Naive thymus-derived CD8-positive, alpha-beta T cell (primary cell): ENCODE measurements at regions not wholly inside any gene's neighbourhood (a gene's known extent, or its start where the extent isn't known, plus 50 kb on each side); places are given as distances from the start of the nearest gene placed in this dataset.

Experiments used
- ATAC-seq, 2 donors: fragments of 150-1000 bp; cut with Tn5 transposase in 1 of 2; sonication (Bioruptor Pico), chemical (Tn5 transposase) in 1 of 2; 1 replicate in 1 of 2; 2 replicates in 1 of 2; pipeline ENCODE4 v1.10.0; 2021; ENCODE audit warnings: mild to moderate bottlenecking in 2 of 2, moderate library complexity in 2 of 2
- POLR2A ChIA-PET: fragments of 350-600 bp; sonication (Branson Sonifier 250); formaldehyde crosslinking; loops from one replicate; lab custom pipeline; 2021; ENCODE audit warnings: antibody characterized with exemption; lab: Charles Lee
- DNase-seq, 10 donors: peaks; one replicate each; pipeline versions ENCODE4 v3.0.0 to v3.0.0-alpha.2; 2020 to 2022
- H3K27ac Mint-ChIP-seq, 10 donors: one replicate each; pipeline ENCODE4 v1.8.0; 2020 to 2022; ENCODE audit warnings: mild to moderate bottlenecking in 10 of 10, mixed read lengths in 10 of 10, moderate library complexity in 4 of 10, inconsistent platforms in 1 of 10
- H3K27me3 Mint-ChIP-seq, 5 donors: one replicate each; pipeline ENCODE4 v1.8.0; 2021 to 2022; ENCODE audit warnings: mixed read lengths in 5 of 5
- H3K36me3 Mint-ChIP-seq, 3 donors: one replicate each; pipeline ENCODE4 v1.8.0; 2020 to 2022; ENCODE audit warnings: mixed read lengths in 3 of 3, mild to moderate bottlenecking in 2 of 3, inconsistent platforms in 1 of 3
- H3K4me1 Mint-ChIP-seq, 4 donors: one replicate each; pipeline ENCODE4 v1.8.0; 2021 to 2022; ENCODE audit warnings: mixed read lengths in 4 of 4
- H3K4me3 Mint-ChIP-seq, 10 donors: one replicate each; pipeline ENCODE4 v1.8.0; 2020 to 2022; ENCODE audit warnings: mild to moderate bottlenecking in 10 of 10, mixed read lengths in 10 of 10, moderate library complexity in 6 of 10, inconsistent platforms in 1 of 10
- H3K9me3 Mint-ChIP-seq, 9 donors: one replicate each; pipeline ENCODE4 v1.8.0; 2020 to 2022; ENCODE audit warnings: mixed read lengths in 9 of 9, mild to moderate bottlenecking in 3 of 9, inconsistent platforms in 1 of 9, moderate library complexity in 1 of 9

DNA sequence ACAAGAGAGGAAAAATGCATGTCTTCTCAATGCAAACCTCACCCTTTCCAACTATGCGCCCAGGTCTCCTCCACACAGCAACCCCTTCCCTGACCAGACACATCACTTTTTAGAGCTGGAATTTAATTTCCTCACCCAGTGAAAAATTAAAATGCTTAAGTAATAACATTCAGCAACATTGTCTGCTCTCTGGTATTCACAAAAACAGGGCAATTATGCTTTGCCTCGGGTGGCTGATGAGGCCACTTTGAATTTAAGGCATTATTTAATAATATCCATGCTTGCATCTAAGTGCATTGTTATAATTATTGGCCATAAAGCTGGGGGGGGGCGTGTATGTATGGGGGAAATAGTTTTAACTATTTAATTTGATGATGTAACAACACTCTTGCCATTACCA, 777.8 kb upstream of the NRSN1 start:
- POLR2A ChIA-PET: no interaction called here
- no peaks in the 10 kb centered on the region for H3K4me1 Mint-ChIP-seq
- DNase-seq (no peak), ATAC-seq (no peak)
- H3K27ac Mint-ChIP-seq: no peak overlapping the region
- H3K36me3 Mint-ChIP-seq: no peaks in the 10 kb centered on the region
- H3K27me3 Mint-ChIP-seq: no peaks in the 10 kb centered on the region
- no peak overlapping the region for H3K4me3 Mint-ChIP-seq
- H3K9me3 Mint-ChIP-seq: peaks cover 0 to 23% (median 3%) of the 10 kb centered on the region in 9 donors

- H3K36me3 Mint-ChIP-seq: no peaks in the 10 kb centered on the region
Measured at GRCh38 chr6:23349521-23350147, 776.4 kb upstream of the NRSN1 start.

GRCh38 chr6:23350752-23351453, 775.1 kb upstream of the NRSN1 start:
- POLR2A ChIA-PET: no interaction called here
- no peak for ATAC-seq

More at GRCh38 chr6:23349521-23350147, 776.4 kb upstream of the NRSN1 start:
- Mint-ChIP-seq H3K27ac (no peak overlapping the region), H3K4me3 (no peak overlapping the region), H3K9me3 (peaks cover 0 to 23% (median 2%) of the 10 kb centered on the region in 9 donors), H3K27me3 (no peaks in the 10 kb centered on the region), H3K4me1 (no peaks in the 10 kb centered on the region)
- POLR2A ChIA-PET: no interaction called here
- ATAC-seq (no peak), DNase-seq (no peak)

DNA sequence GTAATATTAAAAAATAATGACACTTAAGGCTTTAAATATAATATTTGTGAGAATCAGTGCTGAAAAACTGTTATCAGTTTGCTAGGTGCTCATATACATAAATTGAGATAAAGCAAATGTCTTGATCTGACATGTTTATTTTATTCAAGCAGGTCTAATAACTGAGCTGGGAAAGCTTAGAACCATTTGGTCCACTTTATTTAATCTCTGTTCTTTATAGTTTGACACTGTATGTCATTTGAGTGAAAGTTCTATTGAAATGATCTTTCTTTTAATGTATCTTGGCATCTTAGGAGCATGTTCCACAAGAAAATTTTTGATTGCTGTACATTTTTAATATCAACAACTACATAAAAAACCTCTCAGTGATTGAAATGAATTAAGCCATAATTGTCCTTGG, 772.0 kb upstream of the NRSN1 start:
- no peak overlapping the region for H3K27ac Mint-ChIP-seq
- peaks cover 0 to 19% (median 1%) of the 10 kb centered on the region in 9 donors for H3K9me3 Mint-ChIP-seq
- no peaks in the 10 kb centered on the region for H3K36me3 Mint-ChIP-seq
- H3K4me1 Mint-ChIP-seq: no peaks in the 10 kb centered on the region
- H3K4me3 Mint-ChIP-seq: no peak overlapping the region
- ATAC-seq (no peak), DNase-seq (no peak)
- POLR2A ChIA-PET: no interaction called here
- peaks cover 0 to 1% (median 0%) of the 10 kb centered on the region in 5 donors for H3K27me3 Mint-ChIP-seq

More at GRCh38 chr6:23350752-23351453, 775.1 kb upstream of the NRSN1 start:
- Mint-ChIP-seq H3K9me3 (peaks cover 0 to 19% (median 2%) of the 10 kb centered on the region in 9 donors), H3K4me3 (no peak overlapping the region), H3K36me3 (no peaks in the 10 kb centered on the region), H3K4me1 (no peaks in the 10 kb centered on the region), H3K27ac (no peak overlapping the region), H3K27me3 (peaks cover 0 to 1% (median 0%) of the 10 kb centered on the region in 5 donors)
- no peak for DNase-seq

- ATAC-seq (no peak), DNase-seq (no peak)
- no peaks in the 10 kb centered on the region for H3K4me1 Mint-ChIP-seq
- no peak overlapping the region for H3K27ac Mint-ChIP-seq
- POLR2A ChIA-PET: no interaction called here
- peaks cover 0 to 2% (median 0%) of the 10 kb centered on the region in 3 donors for H3K36me3 Mint-ChIP-seq
- peaks cover 0 to 1% (median 0%) of the 10 kb centered on the region in 5 donors for H3K27me3 Mint-ChIP-seq
- H3K4me3 Mint-ChIP-seq: no peak overlapping the region
- peaks cover 0 to 12% (median 3%) of the 10 kb centered on the region in 9 donors for H3K9me3 Mint-ChIP-seq
Measured at GRCh38 chr6:23357185-23357766, 768.7 kb upstream of the NRSN1 start.

DNA sequence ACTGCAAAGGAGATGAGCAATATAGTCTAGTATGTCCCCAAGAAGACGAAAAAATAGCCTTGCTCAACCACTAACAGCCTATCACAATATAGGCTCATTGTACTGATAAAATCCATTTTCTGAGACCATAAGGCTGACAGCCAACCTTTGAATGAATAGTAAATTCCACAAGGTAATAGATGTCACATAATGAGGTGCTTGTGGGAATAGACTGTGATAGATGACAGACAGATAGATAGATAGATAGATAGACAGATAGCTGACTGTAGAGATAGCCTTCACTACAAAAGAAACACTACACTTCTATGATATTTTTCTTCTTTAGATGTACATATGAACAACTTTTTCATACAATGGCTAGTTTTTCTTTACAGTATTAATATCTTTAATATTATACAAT, 760.3 kb upstream of the NRSN1 start:
- POLR2A ChIA-PET: no interaction called here

GRCh38 chr6:23367311-23367710, 758.7 kb upstream of the NRSN1 start:
- no peak for ATAC-seq

More for the DNA sequence above, 760.3 kb upstream of the NRSN1 start:
- no peaks in the 10 kb centered on the region for H3K4me1 Mint-ChIP-seq
- H3K4me3 Mint-ChIP-seq: no peak overlapping the region
- H3K27me3 Mint-ChIP-seq: peaks cover 0 to 2% (median 0%) of the 10 kb centered on the region in 5 donors
- DNase-seq (no peak), ATAC-seq (no peak)
- peaks cover 0 to 2% (median 0%) of the 10 kb centered on the region in 3 donors for H3K36me3 Mint-ChIP-seq
- H3K27ac Mint-ChIP-seq: no peak overlapping the region
- peaks cover 0 to 22% (median 7%) of the 10 kb centered on the region in 9 donors for H3K9me3 Mint-ChIP-seq

DNA sequence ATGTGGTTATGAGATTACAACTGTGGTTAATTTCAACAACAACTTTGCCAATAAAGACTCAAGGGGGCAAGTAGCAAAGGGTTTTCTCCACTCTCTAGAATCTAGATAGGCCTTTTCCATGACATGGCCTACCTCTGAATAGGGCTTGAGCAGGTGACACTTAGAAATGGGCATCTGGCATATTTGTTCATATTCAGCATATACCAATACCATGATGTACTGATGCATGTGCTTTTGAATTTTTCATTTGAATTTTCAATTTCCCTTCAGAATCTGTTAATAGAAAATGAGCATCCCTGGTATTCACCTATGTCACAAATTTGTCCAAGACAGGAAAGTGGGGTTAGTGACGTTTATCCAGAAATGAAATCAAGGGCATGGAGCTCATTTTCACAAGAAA, 757.5 kb upstream of the NRSN1 start:
- DNase-seq: no peak
- Mint-ChIP-seq H3K4me3 (no peak overlapping the region), H3K9me3 (peaks cover 0 to 18% (median 7%) of the 10 kb centered on the region in 9 donors), H3K36me3 (no peaks in the 10 kb centered on the region), H3K4me1 (no peaks in the 10 kb centered on the region), H3K27me3 (peaks cover 0 to 2% (median 0%) of the 10 kb centered on the region in 5 donors), H3K27ac (no peak overlapping the region)
- ATAC-seq: no peak
- POLR2A ChIA-PET: no interaction called here

More at GRCh38 chr6:23367311-23367710, 758.7 kb upstream of the NRSN1 start:
- H3K27ac Mint-ChIP-seq: peak overlapping the region in 1 of 10 donors; percentile 4
- H3K4me3 Mint-ChIP-seq: no peak overlapping the region
- H3K36me3 Mint-ChIP-seq: no peaks in the 10 kb centered on the region
- no peaks in the 10 kb centered on the region for H3K4me1 Mint-ChIP-seq
- peaks cover 0 to 2% (median 0%) of the 10 kb centered on the region in 5 donors for H3K27me3 Mint-ChIP-seq
- H3K9me3 Mint-ChIP-seq: peaks cover 0 to 22% (median 7%) of the 10 kb centered on the region in 9 donors
- DNase-seq: no peak
- POLR2A ChIA-PET: no interaction called here

GRCh38 chr6:23370051-23370450, 756.0 kb upstream of the NRSN1 start:
- Mint-ChIP-seq H3K4me3 (no peak overlapping the region), H3K27me3 (peaks cover 0 to 2% (median 0%) of the 10 kb centered on the region in 5 donors), H3K4me1 (no peaks in the 10 kb centered on the region), H3K27ac (no peak overlapping the region), H3K36me3 (no peaks in the 10 kb centered on the region), H3K9me3 (peaks cover 0 to 14% (median 4%) of the 10 kb centered on the region in 9 donors)
- POLR2A ChIA-PET: no interaction called here
- DNase-seq (no peak), ATAC-seq (no peak)

DNA sequence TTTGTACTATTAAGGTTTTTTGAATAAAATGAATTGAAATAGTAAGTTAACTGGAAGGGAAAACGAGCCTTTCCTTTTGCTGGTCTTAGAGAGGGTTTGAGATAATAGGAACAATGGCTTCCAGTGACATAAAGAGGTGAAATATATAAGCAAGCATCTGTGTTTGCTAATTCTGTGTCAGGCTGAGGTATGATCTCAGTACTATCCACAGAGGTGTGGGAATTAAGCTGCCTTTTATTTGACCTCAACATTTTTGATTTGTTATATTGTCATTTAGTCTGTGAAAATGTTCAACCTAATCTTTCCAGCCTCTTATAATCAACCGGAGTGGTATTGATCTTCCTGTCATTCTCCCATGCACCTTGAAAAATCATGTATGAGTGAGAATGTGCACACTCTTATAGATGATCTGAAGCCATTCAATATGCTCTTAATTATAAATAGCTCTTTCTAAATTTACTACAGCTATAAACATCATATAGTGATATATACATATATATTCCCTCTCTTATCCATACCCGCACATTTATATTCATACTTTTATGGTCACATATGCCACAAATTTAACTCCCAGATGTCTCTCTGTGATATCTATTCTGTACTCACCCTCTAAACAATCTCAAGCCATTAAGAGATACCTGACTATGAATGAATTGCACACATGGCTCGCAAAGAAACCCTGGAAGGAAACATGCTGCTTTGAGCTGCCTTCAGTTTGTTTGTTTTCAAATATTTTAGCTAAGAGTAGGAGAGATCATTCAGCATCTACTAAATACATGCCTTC, 754.7 kb upstream of the NRSN1 start:
- POLR2A ChIA-PET: no interaction called here
- Mint-ChIP-seq H3K36me3 (no peaks in the 10 kb centered on the region), H3K9me3 (peaks cover 0 to 14% (median 2%) of the 10 kb centered on the region in 9 donors), H3K4me1 (no peaks in the 10 kb centered on the region), H3K27me3 (peaks cover 0 to 2% (median 0%) of the 10 kb centered on the region in 5 donors), H3K27ac (peak overlapping the region in 1 of 10 donors; percentile 21), H3K4me3 (no peak overlapping the region)
- DNase-seq (no peak), ATAC-seq (no peak)

GRCh38 chr6:23377830-23378229, 748.2 kb upstream of the NRSN1 start:
- Mint-ChIP-seq H3K9me3 (peaks cover 0 to 7% (median 0%) of the 10 kb centered on the region in 9 donors), H3K36me3 (no peaks in the 10 kb centered on the region), H3K4me1 (no peaks in the 10 kb centered on the region), H3K27ac (no peak overlapping the region), H3K4me3 (no peak overlapping the region), H3K27me3 (peaks cover 0 to 3% (median 0%) of the 10 kb centered on the region in 5 donors)
- POLR2A ChIA-PET: no interaction called here
- DNase-seq (no peak), ATAC-seq (no peak)

GRCh38 chr6:23380465-23380864, 745.5 kb upstream of the NRSN1 start:
- Mint-ChIP-seq H3K27me3 (peaks cover 0 to 3% (median 0%) of the 10 kb centered on the region in 5 donors), H3K9me3 (peaks cover 0 to 7% (median 2%) of the 10 kb centered on the region in 9 donors)

More at GRCh38 chr6:23380465-23380864, 745.5 kb upstream of the NRSN1 start:
- no peak overlapping the region for H3K27ac Mint-ChIP-seq
- H3K4me1 Mint-ChIP-seq: no peaks in the 10 kb centered on the region
- no peaks in the 10 kb centered on the region for H3K36me3 Mint-ChIP-seq
- no peak overlapping the region for H3K4me3 Mint-ChIP-seq
- POLR2A ChIA-PET: no interaction called here
- ATAC-seq (no peak), DNase-seq (no peak)
